ENCODE measurements at regions not wholly inside any gene's neighbourhood (a gene's known extent, or its start where the extent isn't known, plus 50 kb on each side); places are given as distances from the start of the nearest gene placed in this dataset.

DNA sequence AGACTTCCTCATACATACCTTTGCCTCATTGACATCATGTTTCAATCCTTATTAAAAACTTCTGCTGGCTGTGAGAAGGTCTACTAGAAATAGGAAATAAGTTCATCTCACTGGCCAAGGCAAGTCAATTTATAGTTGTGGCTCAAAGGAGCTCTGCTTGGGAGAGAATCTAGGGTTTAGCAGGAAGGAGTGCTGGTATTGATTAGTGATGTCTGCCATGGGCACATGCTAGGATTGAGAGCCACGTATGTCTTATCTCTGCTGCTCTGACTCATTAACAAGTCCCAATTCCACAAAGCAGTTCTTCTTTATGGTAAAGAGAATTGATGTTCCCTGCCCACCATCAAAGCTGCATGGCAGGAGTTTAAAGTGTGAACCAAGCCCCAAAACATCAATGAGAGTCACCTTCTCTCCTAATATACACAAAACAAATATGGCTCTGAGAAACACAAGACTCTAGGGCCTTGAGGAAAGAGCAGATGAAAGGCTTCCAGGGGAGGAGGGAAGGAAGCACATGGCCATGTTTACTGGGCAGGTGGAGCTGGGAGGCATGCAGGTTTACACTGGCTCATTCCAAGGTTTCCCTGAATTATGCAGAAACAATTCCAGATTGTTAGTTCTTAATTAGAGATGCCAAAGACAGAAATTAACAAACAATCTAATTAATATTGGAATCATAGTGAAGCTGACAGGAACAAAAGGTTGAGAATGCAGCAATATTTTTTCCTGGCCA, 931.9 kb upstream of the TMEM132C start:
- no peak for DNase-seq (ENCODE audit: low read depth in 2 of 2)

GRCh38 chr12:127336416-127336815, 930.6 kb upstream of the TMEM132C start:
- DNase-seq (ENCODE audit: low read depth in 2 of 2), result no peak

DNA sequence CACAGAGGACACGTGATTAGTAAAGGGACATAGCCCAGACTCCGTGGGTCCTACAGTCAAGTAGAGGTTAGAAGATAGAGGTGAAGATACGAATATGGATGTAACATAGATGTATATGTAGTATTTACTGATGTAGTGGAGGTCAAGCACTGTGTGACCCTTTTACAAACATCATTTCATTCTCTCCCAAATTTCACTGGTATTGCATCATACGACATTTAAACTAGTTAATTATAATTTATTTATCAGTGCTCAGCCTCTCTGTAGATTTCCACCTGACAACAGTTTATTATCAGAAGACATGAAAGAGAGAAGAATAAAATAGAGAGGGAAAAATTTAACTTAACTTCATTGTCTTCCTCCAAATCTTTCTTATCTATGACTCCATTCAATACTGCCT, 927.9 kb upstream of the TMEM132C start:
- no peak for DNase-seq (ENCODE audit: low read depth in 2 of 2)

DNA sequence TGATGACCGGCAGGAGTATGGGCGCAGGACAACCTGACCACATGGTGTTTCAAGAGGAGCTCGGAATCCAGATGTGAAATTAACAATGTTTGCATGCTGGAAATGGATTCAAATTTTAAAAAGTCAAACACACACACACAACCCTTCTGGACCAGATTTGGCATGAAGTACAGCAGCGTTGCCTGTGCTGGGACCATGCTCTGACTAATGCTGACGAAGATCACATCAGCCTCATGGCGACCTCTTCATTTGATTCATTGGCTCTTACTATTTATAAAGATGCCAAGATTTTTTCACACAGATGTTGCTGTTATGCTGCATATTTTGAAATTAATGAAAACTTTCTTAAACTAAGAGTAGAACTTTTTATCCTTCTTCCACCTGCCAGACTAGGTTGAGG, 926.6 kb upstream of the TMEM132C start:
- DNase-seq (ENCODE audit: low read depth in 2 of 2), result no peak

DNA sequence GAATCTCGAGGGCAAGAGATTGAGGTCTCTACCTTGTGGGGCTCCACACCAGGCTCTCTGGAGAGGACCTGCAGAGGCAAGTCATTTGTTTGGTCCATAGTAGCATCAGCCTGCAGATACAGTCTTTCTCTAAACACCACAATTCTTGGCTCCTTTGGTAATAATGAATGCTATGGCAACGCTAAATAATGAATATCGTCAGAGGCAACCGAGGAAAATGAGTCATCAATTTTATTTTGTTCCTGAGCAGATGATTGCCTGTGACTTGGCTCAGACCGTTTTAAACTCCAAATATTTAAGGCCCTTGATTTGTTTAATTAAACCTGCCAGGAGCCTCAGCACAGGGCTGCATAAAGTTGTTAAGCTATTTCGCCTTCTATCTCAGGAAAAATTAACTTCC, 924.1 kb upstream of the TMEM132C start:
- no peak for DNase-seq (ENCODE audit: low read depth in 2 of 2)

DNA sequence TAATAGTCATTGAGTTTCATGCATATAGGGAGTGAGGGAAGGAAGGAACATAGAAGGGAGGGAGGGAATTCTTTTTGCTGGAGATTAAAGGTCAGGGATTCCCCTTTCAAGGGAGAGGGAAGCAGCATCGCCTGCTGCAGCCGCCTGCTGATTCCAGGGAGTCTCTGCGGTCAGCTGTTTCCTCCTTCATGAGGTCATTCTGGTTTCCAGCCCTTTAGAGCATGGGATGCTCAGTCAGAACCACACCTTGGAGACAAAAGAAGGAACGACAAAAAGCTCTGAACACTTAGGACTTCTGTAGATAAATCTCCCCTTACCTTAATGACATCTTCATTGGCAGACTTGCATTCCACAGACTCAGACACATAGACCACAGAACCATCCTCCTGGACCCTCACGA, 923.0 kb upstream of the TMEM132C start:
- no peak for DNase-seq (ENCODE audit: low read depth in 2 of 2)

GRCh38 chr12:127351481-127352010, 915.4 kb upstream of the TMEM132C start:
- no peak for DNase-seq (ENCODE audit: low read depth in 2 of 2)

DNA sequence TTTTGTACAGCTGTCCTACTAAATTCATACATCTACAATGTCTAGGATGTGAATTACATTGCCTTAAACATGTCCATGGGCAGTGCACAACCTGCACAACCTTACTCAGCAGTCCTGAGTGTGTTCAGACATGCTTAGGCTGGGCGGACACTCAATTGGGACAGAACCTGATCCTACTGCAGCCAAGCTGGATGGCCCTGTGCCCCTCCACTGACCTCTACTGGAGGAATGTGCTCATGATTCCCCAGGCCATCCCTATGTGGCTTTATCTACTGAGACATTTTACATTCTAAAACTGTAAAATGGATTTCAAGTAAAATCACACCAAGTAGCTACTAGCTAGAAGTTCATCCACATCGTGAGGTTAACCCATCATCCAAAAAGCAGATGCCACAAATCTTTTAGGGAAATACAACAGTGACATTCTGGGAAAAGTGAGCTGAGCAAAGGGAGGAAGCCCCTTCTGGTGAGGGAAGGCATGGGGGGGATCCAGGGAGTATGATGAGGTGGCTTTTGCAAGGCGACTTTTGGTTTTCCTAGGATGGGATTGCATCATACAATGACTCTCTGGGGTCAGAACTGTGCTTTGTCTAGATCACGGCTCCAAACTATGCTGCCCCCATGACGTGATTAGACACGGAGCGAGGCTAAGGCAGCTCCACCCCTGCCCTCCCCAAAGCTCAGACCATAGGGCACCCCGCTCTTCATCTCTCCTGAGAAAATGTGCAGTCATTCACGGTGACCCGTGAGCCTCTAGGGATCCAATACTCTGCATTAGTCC, 911.7 kb upstream of the TMEM132C start:
- DNase-seq (ENCODE audit: low read depth in 2 of 2), result no peak

DNA sequence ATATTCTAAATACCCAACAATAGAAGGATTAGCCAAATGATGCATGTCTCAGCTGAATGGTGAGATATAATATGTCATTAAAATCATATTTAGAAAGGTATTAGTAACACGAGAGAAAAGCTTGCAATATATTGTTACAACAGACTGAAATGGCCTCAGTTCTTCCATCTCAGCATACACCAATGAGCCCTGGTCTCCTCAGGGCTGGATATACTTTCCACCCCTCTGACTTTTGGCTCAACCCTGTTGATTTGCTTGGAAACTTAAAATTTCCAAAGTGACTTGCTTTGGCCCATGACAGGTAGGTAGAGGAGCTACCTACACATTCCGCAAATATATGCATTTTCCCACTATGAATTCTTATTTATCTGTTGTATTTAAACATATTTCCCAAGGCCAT, 908.1 kb upstream of the TMEM132C start:
- DNase-seq (ENCODE audit: low read depth in 2 of 2), result no peak

GRCh38 chr12:127360580-127360979, 906.4 kb upstream of the TMEM132C start:
- no peak for DNase-seq (ENCODE audit: low read depth in 2 of 2)

DNA sequence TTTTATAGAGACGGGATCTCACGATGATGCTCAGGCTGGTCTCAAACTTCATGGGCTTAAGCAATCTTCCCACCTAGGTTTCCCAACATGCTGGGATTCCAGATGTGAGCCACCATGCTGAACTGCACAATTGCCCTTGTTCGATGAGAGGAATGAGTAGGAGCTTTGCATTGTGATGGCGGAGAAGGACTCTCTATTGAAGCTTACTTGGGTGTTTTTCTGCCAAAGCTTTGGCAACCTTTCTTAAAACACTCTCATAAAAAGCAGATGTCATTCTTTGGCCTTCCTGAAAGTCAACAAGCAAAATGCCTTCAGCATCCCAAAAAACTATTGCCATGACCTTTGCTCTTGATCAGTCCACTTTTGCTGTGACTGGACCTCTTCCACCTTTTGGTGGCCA, 904.8 kb upstream of the TMEM132C start:
- DNase-seq (ENCODE audit: low read depth in 2 of 2), result no peak

GRCh38 chr12:127363392-127363791, 903.6 kb upstream of the TMEM132C start:
- DNase-seq (ENCODE audit: low read depth in 2 of 2), result no peak

GRCh38 chr12:127373559-127373958, 893.4 kb upstream of the TMEM132C start:
- no peak for DNase-seq (ENCODE audit: low read depth in 2 of 2)

DNA sequence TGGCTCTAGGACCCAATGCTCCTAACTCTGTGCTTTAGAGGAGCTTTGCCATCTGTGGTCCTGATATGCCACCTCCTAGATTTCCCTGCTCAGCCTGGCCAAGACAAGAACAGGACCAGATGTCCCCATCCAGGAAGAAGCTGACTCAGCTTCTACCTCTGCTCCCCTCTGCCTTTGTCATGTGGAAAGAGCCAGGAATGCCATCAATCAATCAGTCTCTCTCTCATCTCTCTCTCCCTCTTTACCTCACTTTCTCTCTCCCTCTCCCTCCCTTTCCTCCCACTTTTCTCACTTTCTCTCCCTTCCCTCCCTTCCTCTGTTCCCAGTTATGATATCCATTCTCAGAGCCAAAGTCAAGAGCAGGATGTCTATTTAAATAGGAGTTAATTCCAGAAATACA, 892.5 kb upstream of the TMEM132C start:
- no peak for DNase-seq (ENCODE audit: low read depth in 2 of 2)

DNA sequence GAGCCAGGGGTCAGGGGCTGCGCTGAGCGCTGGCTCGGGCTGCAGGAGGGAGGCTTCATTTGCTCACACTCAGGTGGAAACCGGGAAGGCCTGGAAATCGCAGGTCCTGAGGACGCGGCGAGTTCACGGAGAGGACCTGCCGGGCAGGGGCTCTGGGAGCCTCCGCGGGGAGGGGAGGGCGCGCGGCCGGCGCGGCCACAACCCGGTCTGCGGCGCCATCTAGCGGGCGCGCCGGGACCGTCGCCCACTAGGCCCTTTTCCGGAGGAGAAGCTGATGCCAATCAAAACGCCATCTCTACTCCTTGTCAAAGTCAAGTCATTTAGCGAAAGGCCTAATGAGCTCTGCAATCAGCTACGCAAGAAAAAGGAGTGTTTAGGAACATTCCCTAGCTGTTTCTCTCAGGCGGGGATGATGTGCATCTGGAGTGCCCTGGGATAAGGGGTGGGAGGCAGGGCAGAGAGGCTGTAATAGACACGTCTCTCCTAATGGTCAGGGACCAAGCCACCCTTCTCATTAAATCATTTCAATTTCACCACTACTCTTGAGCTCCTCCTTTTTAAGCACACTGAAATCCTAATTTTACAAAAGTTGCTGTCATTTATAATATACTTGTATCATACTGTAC, 885.8 kb upstream of the TMEM132C start:
- DNase-seq (ENCODE audit: low read depth in 2 of 2), result peak in 1 of 2 donors; percentile 29

GRCh38 chr12:127381681-127382080, 885.3 kb upstream of the TMEM132C start:
- DNase-seq (ENCODE audit: low read depth in 2 of 2), result no peak

- DNase-seq (ENCODE audit: low read depth in 2 of 2), result no peak
Observed at GRCh38 chr12:127383281-127383680, 883.7 kb upstream of the TMEM132C start.

DNA sequence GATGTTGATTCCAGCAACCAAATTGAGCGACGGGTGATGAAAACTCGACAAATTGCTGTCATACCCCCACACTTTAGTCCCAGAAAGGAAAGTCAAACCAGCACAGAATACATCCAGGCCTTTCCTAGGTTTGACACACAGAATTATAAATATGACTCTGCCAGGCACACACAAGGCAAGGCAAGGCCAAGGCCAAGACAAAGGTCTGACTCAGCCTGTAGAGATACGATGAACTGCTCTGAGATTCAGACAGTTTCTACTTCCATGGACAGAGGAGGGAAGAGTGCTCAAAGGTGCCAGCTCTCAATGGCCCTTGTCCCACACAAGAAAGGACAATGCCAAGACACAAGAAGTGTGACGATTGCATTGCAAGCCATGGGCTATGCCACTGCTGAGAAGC, 880.2 kb upstream of the TMEM132C start:
- DNase-seq (ENCODE audit: low read depth in 2 of 2), result no peak

DNA sequence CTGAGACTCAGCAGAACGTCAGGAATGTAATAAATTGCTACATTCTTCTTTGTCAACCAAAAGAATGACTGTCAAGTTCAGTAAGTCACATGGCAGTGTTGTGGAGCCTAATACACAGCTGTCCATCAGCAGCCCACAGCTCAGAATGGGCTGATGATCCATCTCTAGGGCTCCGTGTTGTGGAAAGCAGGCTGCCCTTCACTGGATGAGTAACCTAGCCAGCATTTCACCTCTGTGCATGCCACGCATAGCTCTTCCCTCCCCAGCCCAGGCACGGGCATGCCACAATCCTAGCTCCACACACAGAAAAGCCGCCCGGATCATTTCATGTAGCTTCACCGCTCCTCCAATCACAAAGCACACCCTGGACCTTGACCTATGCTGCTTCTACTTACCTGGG, 878.0 kb upstream of the TMEM132C start:
- no peak for DNase-seq (ENCODE audit: low read depth in 2 of 2)

DNA sequence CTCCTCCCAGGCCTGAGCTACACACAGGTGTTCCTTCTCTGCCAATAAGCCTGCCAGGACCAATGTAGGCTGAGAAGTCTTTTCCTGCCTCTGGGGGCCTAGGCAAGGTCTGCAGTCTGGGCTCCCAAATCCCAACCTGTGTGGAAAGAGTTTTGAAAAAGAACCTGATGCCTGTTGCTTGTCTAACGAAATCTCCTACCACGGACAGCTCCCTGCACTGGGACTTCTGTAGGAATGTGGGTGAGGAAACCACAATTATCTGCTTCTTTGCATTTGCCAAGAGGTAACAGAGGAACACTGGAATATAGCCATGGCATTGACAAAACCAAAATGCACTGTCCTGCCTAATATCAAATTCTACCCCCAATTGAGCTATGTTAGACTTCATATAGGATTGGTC, 877.0 kb upstream of the TMEM132C start:
- no peak for DNase-seq (ENCODE audit: low read depth in 2 of 2)

DNA sequence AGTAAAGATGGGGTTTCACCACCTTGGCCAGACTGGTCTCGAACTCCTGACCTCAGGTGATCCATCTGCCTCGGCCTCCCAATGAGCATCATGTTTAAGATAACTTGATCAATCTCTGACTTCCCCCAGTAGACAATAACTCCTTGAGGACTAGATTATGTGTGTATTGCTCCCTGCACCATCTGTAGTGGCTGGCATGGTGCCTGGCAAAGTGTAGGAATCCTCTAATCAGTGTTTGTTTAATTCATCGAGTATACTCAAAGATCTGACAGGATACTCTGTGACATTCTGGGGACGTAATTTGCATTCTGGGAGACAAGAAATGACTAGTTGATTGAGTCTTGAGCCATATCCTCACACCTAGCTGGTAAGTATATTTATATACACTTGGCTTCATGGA, 873.5 kb upstream of the TMEM132C start:
- DNase-seq (ENCODE audit: low read depth in 2 of 2), result no peak

DNA sequence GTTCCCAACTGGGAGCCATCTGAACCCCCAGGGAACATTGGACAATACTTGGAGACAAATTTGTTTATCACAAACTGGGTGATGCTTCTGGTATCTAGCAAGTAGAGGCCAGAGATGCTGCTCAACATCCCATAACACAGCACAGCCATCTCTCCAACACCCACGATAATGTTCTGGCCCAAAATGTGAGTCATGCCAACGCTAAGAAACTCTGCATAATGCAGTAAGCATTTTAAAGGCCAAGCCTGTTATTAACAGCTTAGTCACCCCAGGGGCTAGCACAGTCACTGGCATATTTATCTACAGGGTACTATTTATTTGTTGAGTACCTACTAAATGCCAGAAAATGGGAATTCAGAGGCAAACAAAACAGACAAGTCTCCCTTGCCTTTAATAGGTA, 873.1 kb upstream of the TMEM132C start:
- no peak for DNase-seq (ENCODE audit: low read depth in 2 of 2)

GRCh38 chr12:127396734-127397133, 870.2 kb upstream of the TMEM132C start:
- no peak for DNase-seq (ENCODE audit: low read depth in 2 of 2)

Measured in activated CD4-positive, alpha-beta T cell treated with anti-CD3 and anti-CD28 coated beads for 24 hours (primary cell).